ENCODE measurements at regions not wholly inside any gene's neighbourhood (a gene's known extent, or its start where the extent isn't known, plus 50 kb on each side); places are given as distances from the start of the nearest gene placed in this dataset.

DNA sequence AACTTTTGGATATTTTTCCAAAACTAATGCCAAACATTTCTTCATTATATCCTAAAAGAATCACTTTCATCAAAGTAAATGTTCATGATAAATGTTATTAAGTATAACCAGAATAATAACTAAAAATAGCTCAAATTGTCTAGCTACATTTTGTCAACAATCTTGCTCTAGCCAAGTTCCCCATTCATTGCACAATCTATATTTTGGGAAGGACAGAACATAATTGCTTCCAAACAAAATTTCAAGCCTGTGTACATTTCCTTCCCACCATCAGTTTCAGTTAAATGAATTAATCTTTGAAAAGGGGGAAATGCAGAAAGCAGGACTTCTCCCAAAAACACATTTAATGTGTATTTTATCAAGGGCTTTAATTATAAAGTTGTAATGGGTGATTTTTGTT, 98.0 kb upstream of the PLEKHG7 start:
- TF ChIP-seq ZNF274 (IDR thresholded peaks at IDR 0.05; ENCODE audit: low read depth, low read length) = no peak
- TF ChIP-seq YY1 (IDR thresholded peaks at IDR 0.05; ENCODE audit: insufficient read depth, insufficient read length) = no peak
